ENCODE measurements at regions not wholly inside any gene's neighbourhood (a gene's known extent, or its start where the extent isn't known, plus 50 kb on each side); places are given as distances from the start of the nearest gene placed in this dataset.
A peak's percentile ranks its signal among the peaks of the same experiment; 100 is the strongest.

DNA sequence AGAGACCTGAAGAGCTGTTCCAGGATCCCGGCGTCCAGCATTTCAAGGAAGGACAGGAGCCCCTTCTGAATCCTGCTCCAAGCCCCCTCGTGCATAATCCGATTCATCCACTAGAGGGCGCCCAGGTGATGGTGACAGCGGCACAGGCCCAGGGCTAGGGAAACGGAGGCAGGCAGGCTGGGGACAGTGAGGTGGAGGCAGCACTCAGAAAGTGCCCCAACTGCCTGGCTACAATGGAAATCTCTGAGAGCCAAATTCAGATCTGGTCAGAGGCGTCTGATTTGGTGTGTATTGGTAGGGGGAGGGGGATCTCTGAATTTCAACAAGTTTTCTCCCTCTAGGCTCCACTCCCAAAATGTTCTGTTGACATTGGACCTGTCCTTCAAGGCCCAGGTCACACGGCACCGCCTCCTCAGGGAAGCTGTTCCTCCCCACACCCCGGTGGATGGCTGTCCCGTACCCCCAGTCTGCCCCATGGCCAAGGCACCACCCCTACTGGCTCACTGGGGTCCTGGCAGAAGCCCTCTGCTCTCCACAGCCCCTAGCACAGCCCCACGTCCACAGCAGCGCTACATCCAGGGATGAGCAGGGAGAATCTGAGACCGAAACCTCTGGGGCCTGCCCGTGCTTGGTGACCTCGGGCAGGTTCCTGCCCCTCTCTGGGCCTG, 142.9 kb downstream of the CRYBB2 start:
- in situ Hi-C loops (cut with HindIII; ENCODE audit: low pct_unique_long_range_greater_than_20kb, low sequenced_read_pairs): no loop called here
- DNase-seq (ENCODE audit: low read depth, low spot score): peak; percentile 77

DNA sequence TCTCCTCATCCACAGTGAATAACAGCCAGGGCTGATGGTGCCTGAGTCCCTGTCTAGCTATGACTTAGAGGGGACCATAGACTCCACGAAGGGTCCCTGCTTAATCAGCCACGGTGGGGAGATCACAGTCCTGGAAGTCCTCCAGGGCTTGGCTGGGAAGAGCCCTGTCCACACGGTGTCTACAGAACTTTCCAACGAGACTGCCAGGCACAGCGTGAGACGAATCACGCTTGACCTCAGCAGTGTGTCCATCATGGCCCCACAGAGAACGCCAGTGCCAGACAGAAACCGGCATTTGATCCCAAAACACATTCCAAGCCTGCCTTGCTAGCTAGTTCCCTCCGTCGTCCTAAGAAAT, 143.4 kb downstream of the CRYBB2 start:
- DNase-seq (ENCODE audit: low read depth, low spot score): no peak
- in situ Hi-C loops (cut with HindIII; ENCODE audit: low pct_unique_long_range_greater_than_20kb, low sequenced_read_pairs): no loop called here

DNA sequence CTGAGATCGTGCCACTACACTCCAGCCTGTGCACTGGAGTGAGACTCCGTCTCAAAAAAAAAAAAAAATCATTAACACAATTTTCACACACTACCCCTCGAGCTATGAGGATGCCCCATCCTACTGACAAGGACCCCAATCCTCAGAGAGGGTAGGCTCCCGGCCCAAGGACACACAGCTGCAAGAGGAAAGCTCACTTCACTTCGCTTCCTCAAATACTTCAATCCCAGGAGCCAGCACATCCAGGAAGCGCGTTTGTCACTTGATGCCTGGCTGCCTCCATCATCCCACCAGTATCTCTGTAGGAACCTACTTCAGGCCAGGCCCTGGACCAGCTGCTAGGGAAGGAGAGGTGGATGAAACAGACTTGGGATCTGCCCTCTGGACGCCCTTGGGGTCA, 144.0 kb downstream of the CRYBB2 start:
- no peak for DNase-seq (ENCODE audit: low read depth, low spot score)
- in situ Hi-C loops (cut with HindIII; ENCODE audit: low pct_unique_long_range_greater_than_20kb, low sequenced_read_pairs): no loop called here

DNA sequence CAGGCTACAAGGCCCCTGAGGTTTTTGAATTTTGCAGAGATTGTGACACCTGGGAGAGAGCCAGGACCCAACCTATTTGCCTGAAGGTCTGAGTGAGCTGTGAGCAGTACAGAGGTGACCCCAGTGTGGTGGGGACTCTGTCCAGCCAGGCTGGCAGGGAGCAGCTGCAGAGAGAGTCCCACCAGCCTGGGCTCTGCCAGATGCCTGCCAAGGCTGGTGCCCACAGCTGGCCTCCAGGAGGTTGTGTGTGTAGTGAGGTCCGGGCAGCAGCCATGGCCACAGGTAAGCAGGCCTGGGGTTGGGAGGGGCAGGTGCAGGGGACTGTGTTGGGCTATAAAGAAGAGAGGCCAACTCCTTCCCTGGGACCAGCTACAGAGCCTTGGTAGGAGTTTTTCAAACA, 144.8 kb downstream of the CRYBB2 start:
- in situ Hi-C loops (cut with HindIII; ENCODE audit: low pct_unique_long_range_greater_than_20kb, low sequenced_read_pairs): no loop called here
- no peak for DNase-seq (ENCODE audit: low read depth, low spot score)

DNA sequence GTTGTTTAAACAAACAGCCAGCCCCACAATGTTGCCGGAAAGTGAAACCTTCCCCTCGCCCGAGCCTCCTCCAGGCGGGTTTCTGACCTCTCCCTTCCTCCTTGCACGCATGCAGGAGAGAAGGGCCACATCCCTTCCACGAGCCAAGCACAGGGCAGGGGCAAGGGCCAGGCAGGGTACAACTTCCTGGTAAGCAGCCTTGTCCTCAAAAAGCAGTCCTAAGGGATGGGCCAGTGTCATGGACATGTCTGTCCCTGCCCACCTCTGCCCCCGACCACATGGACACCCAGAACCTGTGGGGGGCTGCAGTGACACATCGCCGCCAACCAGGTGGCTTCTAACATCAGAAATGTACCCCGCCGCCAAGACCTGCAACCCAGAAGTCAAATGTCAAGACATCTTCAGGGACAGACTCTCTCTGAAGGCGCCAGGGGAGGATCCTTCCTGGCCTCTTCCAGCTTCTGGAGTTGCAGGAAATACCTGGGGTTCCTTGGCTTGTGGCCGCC, 145.3 kb downstream of the CRYBB2 start:
- no peak for DNase-seq (ENCODE audit: low read depth, low spot score)
- in situ Hi-C loops (cut with HindIII; ENCODE audit: low pct_unique_long_range_greater_than_20kb, low sequenced_read_pairs): no loop called here

DNA sequence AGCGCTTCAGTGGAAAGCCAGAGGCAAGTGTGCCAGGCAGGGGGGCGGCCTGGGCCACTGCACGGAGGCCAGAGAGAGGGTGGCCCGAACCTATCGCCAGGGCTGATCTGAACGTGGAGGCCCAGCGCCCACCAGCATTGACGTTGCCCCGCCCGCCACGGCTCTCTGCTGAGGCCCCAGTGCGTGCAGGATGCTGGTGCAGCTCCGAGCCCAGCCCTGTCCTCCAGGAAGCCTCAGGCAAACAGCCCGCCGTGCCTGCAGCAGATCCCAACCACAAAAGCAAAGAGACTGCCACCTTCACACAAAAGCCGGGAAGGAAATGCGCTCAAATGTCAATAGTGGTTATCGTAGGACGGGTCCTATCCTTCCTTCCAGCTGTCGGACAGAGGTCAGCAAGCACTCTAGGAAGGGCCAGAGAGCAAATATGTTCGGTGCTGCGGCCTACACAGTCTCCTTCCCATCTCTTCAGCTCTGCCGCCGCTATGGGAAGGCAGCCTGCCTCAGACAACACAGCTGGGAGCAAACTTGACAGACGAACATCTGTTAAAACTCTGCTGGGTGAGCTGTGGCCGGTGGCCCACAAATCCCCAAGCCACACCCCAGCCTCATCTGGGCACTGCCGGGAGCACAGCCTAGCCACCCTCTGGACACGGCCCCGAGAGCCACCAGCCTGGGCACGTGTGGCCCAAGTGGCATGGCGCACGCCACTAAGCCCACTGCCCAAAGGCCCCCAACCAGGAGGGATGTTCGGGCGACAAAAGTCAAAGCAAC, 146.2 kb downstream of the CRYBB2 start:
- DNase-seq (ENCODE audit: low read depth, low spot score): no peak
- in situ Hi-C loops (cut with HindIII; ENCODE audit: low pct_unique_long_range_greater_than_20kb, low sequenced_read_pairs): no loop called here

DNA sequence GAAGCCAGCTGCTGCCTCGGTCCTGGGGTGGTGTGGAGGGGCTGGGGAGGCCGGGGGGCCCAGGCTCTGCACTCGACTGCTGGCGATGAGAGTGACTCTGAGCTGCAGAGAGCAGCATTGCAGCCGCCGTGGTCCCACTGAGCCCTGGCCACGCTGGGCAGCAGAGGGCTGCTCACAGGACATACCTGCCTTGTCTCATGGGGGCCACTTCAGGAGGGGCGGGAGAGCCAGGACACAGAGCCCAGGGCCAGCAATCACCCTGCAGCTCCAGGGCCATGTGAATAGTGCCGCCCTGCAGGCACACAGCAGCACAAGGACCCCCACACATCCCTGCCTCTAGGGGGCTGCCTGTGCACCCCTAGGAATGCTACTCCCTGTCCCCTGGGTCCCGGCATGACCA, 147.0 kb downstream of the CRYBB2 start:
- in situ Hi-C loops (cut with HindIII; ENCODE audit: low pct_unique_long_range_greater_than_20kb, low sequenced_read_pairs): no loop called here
- no peak for DNase-seq (ENCODE audit: low read depth, low spot score)

DNA sequence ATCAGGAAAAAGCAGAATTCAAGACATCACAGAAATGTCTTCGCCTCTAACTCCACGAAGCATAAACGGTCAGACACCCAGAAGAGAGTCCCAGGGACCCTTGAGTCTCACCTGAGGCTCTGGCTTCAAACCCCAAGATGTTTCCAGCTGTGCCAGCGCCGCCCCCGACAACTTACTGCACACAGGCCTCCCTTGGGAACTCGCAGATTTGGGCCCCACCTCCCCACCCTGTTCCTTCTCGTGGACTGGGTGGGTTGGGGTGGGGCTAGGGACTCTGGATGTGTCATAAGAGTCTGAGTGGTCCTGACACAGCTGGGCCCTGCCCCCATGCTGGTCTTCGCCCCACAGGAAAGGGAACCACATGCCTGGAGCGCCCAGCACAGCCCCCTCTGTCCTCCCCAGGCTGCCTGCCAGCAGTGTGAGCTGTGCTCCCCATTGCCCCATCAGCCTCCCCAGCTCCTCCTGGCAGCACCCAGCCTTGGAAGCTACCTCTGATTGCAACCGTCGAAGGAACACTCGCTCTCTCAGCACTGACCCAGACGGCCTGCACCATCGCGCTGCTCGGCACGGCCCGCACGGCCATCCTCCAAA, 147.5 kb downstream of the CRYBB2 start:
- DNase-seq (ENCODE audit: low read depth, low spot score): no peak
- in situ Hi-C loops (cut with HindIII; ENCODE audit: low pct_unique_long_range_greater_than_20kb, low sequenced_read_pairs): no loop called here

DNA sequence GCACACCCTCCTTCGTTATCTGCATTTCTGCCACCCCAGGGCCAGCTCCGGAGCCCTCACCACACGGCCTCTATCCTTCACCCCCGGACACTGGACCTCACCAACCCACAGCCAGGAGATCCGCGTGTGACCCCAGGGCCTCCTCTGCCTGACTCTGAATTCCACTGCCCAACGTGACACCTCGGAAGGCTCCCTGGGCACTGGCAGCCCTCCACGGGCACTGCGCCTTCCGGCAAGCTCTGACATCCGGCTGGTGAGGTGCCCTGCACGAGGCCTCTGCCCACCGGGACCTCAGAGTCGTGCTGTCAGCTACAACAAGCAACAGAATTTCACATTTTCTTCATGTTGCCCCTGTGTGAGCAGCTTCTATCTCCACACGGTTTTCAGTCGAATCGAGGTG, 148.3 kb downstream of the CRYBB2 start:
- no peak for DNase-seq (ENCODE audit: low read depth, low spot score)
- in situ Hi-C loops (cut with HindIII; ENCODE audit: low pct_unique_long_range_greater_than_20kb, low sequenced_read_pairs): no loop called here

DNA sequence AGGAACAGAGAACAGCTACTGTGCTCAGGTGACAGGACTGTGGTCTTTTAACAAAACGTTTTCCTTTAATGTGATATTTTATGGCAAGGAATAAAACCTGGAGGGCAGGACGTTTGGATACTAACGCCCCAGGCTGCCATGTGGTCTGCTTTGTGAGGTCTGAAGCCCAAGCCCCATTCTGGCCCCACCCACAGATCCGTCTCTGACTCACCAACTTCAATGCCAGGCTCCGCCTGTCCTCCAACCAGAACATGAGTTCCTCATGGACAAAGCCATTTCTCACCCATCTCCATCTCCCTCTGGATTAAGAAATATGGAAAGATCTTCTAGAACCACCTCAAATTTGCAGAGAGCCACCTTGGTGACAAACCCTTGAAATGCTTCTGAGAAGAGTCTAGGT, 148.8 kb downstream of the CRYBB2 start:
- in situ Hi-C loops (cut with HindIII; ENCODE audit: low pct_unique_long_range_greater_than_20kb, low sequenced_read_pairs): no loop called here
- peak; percentile 47 for DNase-seq (ENCODE audit: low read depth, low spot score)

DNA sequence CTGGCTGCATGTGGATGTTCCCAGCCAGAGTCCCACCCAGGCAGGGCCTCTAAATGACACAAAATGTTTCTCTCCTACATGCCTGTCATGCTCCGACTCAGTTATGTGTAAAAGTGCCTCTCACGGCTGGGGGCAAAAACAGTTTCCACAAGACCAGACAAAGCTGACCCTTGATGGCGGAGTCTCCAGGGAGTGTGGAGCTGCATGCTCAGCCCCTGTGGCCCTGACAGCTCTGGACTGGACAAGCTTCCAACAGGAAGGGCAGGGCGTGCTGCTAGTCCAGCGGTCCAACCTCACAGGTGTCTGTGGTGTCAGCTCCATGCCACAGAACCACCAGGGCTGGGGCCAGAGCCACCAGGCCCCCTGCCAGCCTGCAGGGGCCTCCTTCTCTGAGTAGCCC, 149.6 kb downstream of the CRYBB2 start:
- in situ Hi-C loops (cut with HindIII; ENCODE audit: low pct_unique_long_range_greater_than_20kb, low sequenced_read_pairs): no loop called here
- DNase-seq (ENCODE audit: low read depth, low spot score): no peak

DNA sequence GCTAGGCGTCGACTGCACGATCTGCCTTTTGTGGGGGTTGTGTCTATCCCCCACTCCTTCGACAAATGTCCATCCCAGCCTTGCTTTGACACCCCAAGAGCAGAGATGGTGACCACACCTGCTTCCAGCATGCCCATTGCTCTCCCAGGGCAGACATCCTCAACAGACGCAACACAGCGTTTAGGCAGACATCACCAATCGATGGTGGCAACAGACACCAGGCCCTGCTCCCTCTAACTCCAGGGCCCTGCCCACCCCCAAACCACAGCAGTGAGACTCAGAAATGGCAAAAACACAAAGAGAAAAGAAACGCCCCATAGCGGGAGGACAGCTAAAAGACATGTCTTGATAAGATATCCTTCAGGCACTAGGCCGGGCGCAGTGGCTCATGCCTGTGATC, 150.9 kb downstream of the CRYBB2 start:
- DNase-seq (ENCODE audit: low read depth, low spot score): no peak
- in situ Hi-C loops (cut with HindIII; ENCODE audit: low pct_unique_long_range_greater_than_20kb, low sequenced_read_pairs): no loop called here

DNA sequence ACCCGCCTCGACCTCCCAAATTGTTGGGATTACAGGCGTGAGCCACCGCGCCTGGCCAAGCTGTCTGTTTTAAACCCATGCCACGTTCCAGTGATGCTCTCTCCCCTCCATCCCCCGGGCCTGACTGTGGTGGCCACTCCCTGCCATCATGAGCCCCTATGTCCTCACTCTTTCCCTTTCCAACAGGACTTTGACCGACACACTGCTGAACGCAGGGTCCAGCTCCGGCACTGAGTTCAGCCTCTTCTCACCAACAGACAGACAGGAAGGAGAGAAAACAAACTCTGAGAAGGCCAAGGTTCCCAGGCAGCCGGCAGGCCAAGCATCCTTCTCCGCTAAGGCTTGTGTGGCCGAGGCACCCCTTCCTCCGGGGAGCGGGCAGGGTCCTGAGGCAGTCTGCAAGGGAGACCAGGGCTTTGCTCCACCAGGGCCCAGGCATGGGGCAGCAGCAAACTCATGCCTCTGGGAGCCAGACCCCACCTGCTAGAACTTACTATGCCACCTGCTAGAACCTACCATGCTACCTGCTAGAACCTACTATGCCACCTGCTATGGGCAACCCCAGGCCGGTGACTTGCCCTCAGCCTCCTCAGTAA, 152.7 kb downstream of the CRYBB2 start:
- no peak for DNase-seq (ENCODE audit: low read depth, low spot score)
- in situ Hi-C loops (cut with HindIII; ENCODE audit: low pct_unique_long_range_greater_than_20kb, low sequenced_read_pairs): no loop called here

DNA sequence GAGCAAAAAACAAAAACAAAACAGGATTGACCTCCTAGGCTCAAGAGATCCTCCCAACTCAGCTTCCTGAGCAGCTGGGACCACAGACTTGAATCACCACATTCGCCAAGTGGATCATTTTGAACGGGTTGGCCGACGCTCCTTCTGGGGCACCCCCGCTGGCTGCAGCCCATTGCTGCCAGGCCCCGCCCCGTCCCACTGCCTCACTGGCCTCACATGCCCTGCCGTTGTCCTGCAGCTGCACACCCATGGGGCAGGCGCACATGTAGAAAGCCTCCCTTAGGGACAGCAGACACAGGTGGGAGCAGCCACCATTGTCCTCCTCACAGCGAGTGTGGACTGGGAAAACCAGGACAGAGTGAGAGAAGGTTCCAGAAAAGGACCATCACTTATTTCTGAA, 154.5 kb downstream of the CRYBB2 start:
- in situ Hi-C loops (cut with HindIII; ENCODE audit: low pct_unique_long_range_greater_than_20kb, low sequenced_read_pairs): no loop called here

DNA sequence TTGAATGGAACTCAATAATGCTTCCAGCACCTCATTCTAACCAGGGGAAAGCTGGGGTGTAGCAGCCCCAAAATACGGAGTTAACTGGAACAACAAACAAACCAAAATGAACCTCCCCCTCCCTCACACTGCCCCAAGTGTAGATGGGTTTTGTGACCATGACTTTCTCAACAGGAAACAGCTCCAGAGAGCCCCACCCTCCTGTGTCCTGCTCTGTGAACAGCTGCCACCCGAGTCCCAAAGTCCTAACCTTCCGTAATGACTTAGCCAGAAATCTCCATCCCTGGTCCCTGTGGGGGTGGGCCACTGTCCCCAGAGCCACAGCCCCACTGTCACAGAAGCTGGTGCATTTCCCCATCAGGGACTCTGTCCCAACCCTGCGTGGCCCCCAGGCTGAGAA, 155.4 kb downstream of the CRYBB2 start:
- DNase-seq (ENCODE audit: low read depth, low spot score): no peak
- in situ Hi-C loops (cut with HindIII; ENCODE audit: low pct_unique_long_range_greater_than_20kb, low sequenced_read_pairs): no loop called here

More for the DNA sequence above, 154.5 kb downstream of the CRYBB2 start:
- DNase-seq (ENCODE audit: low read depth, low spot score): no peak

DNA sequence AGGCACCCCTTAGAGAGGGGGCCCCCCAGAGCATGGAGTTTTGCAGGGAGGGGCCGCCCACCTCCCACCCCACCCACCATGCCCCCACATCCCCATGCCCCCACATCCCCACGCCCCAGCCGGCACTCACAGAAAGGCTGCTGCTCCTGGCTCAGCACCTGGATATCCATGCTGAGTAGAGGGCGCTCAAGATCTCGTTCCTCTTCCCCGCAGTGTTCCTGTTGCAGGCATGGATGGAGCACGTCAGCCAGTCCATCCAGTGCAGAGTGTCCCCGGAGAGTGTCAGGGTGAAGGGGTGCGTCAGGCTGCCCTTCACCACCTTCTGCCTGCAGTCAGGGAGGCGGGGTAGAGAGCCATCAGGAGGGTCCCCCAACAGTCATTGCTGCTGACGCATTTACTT, 156.2 kb downstream of the CRYBB2 start:
- in situ Hi-C loops (cut with HindIII; ENCODE audit: low pct_unique_long_range_greater_than_20kb, low sequenced_read_pairs): no loop called here
- peak; percentile 45 for DNase-seq (ENCODE audit: low read depth, low spot score)

DNA sequence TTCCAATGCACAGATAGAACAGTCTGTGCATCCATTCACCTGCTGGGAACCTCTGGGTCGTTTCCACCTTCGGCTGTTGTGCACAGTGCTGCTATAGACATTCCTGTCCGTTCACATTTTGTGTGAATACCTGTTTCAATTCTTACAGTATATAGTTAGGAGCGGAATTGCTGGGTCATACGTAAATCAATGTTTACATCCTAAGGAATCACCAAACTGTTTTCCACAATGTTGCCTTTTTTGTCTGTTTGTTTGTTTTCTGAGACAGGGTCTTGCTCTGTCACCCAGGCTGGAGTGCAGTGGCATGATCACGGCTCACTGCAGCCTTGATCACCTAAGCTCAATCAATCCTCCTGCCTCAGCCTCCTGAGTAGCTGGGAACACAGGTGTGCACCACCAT, 158.3 kb downstream of the CRYBB2 start:
- in situ Hi-C loops (cut with HindIII; ENCODE audit: low pct_unique_long_range_greater_than_20kb, low sequenced_read_pairs): no loop called here

DNA sequence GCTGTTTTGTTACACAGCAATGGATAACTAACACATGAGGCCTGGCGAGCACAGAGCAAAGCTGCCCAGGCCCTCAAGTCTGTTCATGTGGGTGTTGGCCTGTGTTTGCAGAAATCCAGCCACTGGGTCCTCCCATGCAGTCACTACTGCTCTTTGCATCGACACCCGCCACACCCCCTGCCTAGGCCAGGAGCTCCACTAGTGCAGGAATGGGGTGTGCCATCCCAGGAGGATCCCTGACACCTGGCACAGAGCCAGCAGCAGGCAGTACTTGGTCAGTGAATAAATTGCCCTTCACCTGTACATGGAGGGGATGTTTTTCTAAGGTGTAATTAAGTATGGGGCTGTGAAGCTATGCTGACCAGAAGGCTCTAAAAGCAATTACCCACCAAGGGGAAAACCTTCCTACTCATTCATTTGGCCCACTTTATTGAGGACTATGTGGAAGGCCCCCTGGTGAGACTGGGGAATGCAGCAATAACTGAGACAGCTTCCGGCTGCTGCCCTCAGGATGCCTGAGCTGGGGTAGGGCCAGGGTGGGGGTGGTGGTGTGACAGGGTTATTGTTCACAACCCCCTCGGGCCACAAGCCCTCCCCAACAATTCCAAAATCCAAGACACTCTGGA, 160.8 kb downstream of the CRYBB2 start:
- in situ Hi-C loops (cut with HindIII; ENCODE audit: low pct_unique_long_range_greater_than_20kb, low sequenced_read_pairs): no loop called here
- DNase-seq (ENCODE audit: low read depth, low spot score): no peak

More for the DNA sequence above, 158.3 kb downstream of the CRYBB2 start:
- no peak for DNase-seq (ENCODE audit: low read depth, low spot score)
